Activated T-helper 17 cell treated with anti-CD3 and anti-CD28 coated beads, Interleukin-2, amount 50 U/mL, for 72 hours (primary cell): ENCODE measurements at regions not wholly inside any gene's neighbourhood (a gene's known extent, or its start where the extent isn't known, plus 50 kb on each side); places are given as distances from the start of the nearest gene placed in this dataset.
"Not testable (repeated sequence)": the region's sequence is repeated elsewhere in the genome, so short reads cannot be mapped to it uniquely, and the experiment has no call there.

Experiments used
- ATAC-seq: fragments of 150-1000 bp; cut with Tn5 transposase; replicated peaks from 2 replicates; pipeline ENCODE4 v1.10.0; 2021; ENCODE audit warnings: mild to moderate bottlenecking, moderate library complexity
- H3K27ac Mint-ChIP-seq: one replicate; pipeline ENCODE4 v1.8.0; 2022; ENCODE audit warnings: mixed read lengths
- H3K27me3 Mint-ChIP-seq: one replicate; pipeline ENCODE4 v1.8.0; 2022; ENCODE audit warnings: mixed read lengths
- H3K36me3 Mint-ChIP-seq: one replicate; pipeline ENCODE4 v1.8.0; 2022; ENCODE audit warnings: low read depth, mild to moderate bottlenecking, mixed read lengths
- H3K4me1 Mint-ChIP-seq: one replicate; pipeline ENCODE4 v1.8.0; 2022; ENCODE audit warnings: mixed read lengths
- H3K4me3 Mint-ChIP-seq: one replicate; pipeline ENCODE4 v1.8.0; 2022; ENCODE audit warnings: mild to moderate bottlenecking, mixed read lengths
- H3K9me3 Mint-ChIP-seq: one replicate; pipeline ENCODE4 v1.8.0; 2022; ENCODE audit warnings: mixed read lengths

DNA sequence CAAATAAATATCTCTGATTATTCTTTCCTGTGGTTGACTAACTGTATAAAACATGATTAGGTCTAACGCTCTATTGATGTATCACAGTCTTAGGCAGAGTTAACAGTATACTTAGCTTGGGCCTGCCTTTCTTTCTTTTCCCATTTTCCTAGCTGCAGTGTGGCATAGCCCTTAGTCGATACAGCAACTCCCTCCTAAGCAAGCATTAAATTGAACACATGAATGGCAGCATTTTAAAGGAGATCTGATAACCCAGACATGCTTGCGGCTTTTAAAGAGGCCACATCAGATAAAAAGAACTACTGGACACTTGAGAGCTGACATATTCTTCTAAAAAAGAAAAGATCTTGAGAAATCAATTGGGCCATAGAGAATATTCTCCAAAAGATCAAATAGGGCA is 312.0 kb upstream of the TMPRSS15 start:
- H3K4me1 Mint-ChIP-seq = no peaks in the 10 kb centered on the region

DNA sequence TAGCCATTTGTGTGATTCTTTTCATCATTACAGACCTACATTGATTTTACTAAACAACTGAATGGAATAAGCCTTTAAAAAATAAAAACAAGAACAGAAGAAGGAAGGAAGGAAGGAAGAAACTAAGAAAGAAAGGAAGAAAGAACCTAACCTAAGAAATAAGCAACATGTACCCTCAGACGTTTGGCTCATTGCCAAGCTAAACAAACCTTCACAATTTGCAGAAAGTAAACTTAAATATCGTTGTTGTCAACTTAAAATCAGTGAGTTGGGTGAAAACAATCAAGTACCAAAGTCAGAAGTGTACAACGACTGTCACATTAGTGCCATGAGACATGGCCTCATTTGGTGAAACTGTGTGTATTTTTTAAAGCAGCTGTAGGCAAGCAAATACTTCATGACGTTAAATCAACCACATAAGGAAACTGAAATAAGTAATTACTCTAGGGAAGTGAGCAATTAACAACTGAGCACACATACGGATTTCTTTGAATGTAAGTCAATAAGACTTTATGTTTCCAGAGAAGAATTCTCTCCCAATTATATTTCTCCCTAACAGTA is 313.1 kb upstream of the TMPRSS15 start:
- Mint-ChIP-seq H3K27ac (no peak overlapping the region), H3K27me3 (no peaks in the 10 kb centered on the region), H3K4me3 (no peak overlapping the region), H3K36me3 (no peaks in the 10 kb centered on the region), H3K4me1 (no peaks in the 10 kb centered on the region), H3K9me3 (peaks cover 9% of the 10 kb centered on the region)
- no peak for ATAC-seq

More for the DNA sequence above, 312.0 kb upstream of the TMPRSS15 start:
- ATAC-seq = no peak
- H3K9me3 Mint-ChIP-seq = peaks cover 9% of the 10 kb centered on the region
- H3K27ac Mint-ChIP-seq = no peak overlapping the region
- H3K27me3 Mint-ChIP-seq = no peaks in the 10 kb centered on the region
- H3K4me3 Mint-ChIP-seq = no peak overlapping the region
- no peaks in the 10 kb centered on the region for H3K36me3 Mint-ChIP-seq

DNA sequence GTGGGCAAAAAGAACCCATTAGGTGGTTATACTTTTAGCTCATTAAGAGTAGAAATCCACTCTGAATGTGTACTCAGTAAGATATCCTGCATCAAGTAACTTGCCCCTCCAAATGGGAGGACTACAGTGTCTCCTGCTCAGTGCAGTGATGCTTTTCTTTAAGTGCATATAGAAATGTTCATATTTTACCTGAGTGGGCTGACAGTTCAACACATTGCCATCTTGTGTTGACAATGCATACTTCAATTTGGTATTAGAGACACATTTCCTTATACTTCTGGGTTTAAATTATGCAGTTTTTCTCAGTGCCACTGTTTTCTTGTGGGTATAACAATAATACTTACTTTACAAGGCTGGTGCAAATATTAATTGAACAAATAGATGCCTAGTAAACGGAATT is 318.6 kb upstream of the TMPRSS15 start:
- Mint-ChIP-seq H3K36me3 (no peaks in the 10 kb centered on the region), H3K27me3 (no peaks in the 10 kb centered on the region), H3K9me3 (peaks cover 4% of the 10 kb centered on the region), H3K4me3 (no peak overlapping the region), H3K4me1 (no peaks in the 10 kb centered on the region), H3K27ac (no peak overlapping the region)
- no peak for ATAC-seq

DNA sequence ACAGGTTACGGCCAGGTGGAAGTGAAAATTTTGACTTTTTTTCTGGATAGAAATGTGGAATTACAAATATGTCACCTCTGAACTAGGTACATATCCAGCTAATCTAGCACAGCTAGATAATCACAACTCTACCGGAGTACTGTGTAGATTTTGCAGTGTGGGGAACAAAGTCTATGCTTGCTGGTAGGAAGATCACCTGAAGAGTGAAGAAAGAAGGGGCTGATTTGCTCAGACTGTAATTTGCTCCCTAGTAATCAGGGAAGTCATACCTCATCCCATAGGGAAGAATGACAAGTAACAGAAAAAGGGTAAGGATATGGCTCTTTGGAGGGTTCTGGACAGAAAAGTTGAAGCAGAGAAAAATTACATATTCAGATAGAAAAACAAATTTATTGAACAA is 319.6 kb upstream of the TMPRSS15 start:
- no peak overlapping the region for H3K27ac Mint-ChIP-seq
- H3K36me3 Mint-ChIP-seq = no peaks in the 10 kb centered on the region
- no peak for ATAC-seq

DNA sequence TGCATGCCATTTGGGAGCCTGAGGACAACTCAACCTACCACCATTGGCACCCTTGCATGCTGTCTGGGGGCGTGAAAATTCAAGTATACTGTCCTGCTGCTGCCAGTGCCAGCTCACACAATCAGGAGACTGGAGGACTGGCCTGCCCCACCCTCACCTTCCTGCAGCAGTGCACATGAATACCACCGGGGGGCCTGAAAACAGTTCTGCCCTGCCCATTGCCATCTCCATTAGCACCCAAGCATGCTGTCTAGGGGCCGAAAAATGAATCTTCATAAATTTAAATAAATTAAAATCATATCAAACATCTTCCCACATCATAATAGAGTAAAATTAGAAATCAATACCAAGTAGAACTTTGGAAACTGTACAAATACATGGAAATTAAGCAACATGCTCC is 322.1 kb upstream of the TMPRSS15 start:
- H3K4me1 Mint-ChIP-seq = no peaks in the 10 kb centered on the region

More for the DNA sequence above, 319.6 kb upstream of the TMPRSS15 start:
- H3K9me3 Mint-ChIP-seq = peaks cover 5% of the 10 kb centered on the region
- H3K4me3 Mint-ChIP-seq = no peak overlapping the region
- no peaks in the 10 kb centered on the region for H3K4me1 Mint-ChIP-seq
- no peaks in the 10 kb centered on the region for H3K27me3 Mint-ChIP-seq

DNA sequence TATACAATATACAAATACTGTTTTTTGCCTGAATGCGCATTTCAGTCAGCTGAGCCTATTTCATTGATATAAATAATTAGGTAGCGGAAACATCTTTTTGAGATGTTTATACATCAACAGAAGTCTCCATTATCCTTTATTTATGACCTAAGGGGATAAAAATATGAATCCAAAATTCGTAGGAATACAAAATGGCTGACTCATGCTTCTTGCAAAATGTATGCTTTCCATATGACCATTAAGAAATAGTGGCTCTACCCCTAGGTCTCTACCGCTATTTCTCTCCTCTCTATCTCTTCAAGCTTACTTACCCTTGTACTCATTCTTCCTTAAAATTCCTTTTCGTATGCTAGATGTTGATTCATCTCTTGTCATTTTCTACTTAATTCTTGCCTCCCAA is 338.4 kb upstream of the TMPRSS15 start:
- ATAC-seq = no peak
- H3K9me3 Mint-ChIP-seq = peaks cover 4% of the 10 kb centered on the region
- H3K36me3 Mint-ChIP-seq = no peaks in the 10 kb centered on the region
- H3K4me3 Mint-ChIP-seq = no peak overlapping the region
- no peaks in the 10 kb centered on the region for H3K4me1 Mint-ChIP-seq
- H3K27ac Mint-ChIP-seq = no peak overlapping the region
- H3K27me3 Mint-ChIP-seq = no peaks in the 10 kb centered on the region

More for the DNA sequence above, 322.1 kb upstream of the TMPRSS15 start:
- Mint-ChIP-seq H3K9me3 (peaks cover 5% of the 10 kb centered on the region), H3K36me3 (no peaks in the 10 kb centered on the region), H3K27me3 (no peaks in the 10 kb centered on the region), H3K27ac (no peak overlapping the region), H3K4me3 (no peak overlapping the region)
- no peak for ATAC-seq

DNA sequence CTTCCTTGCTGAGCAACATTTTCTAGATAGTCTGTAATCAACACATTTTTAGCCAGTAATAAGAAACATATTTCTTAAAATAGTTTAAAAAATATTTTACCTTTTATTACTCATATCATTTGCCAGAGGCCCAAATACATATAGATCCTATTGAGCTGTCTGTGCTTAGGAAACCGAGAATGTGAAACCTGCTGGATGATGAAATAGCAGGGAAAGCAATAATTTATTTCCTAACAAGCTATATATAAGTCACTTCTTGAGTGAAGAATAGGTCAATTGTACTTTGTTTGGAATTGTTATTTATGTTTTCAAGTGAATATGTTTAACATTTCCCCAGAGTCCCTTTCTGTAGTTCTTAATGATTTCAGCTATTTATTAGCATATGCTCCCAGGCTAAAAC is 339.9 kb upstream of the TMPRSS15 start:
- no peaks in the 10 kb centered on the region for H3K36me3 Mint-ChIP-seq

DNA sequence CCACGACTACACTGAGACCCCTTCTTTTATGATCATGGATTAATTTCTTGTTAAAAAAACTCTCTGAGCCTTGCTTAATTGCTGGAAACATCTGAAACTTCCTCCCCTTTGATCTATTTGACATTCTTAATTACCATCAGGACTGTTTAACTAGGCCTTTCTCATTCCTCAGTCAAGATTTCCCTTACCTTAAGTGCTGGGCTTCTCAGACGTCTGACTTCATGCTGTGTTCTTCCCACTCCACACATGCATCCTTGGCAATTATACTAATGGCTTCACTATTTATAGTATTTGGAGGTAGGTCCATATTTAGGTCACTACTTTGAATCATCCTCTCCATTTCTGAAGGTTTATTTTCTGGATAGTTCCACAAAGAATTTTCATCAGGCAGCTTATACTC is 341.3 kb upstream of the TMPRSS15 start:
- Mint-ChIP-seq H3K4me1 (no peaks in the 10 kb centered on the region), H3K36me3 (no peaks in the 10 kb centered on the region), H3K27me3 (no peaks in the 10 kb centered on the region), H3K27ac (no peak overlapping the region), H3K4me3 (no peak overlapping the region), H3K9me3 (peaks cover 4% of the 10 kb centered on the region)
- ATAC-seq = no peak

More for the DNA sequence above, 339.9 kb upstream of the TMPRSS15 start:
- Mint-ChIP-seq H3K27ac (no peak overlapping the region), H3K4me1 (no peaks in the 10 kb centered on the region), H3K4me3 (no peak overlapping the region), H3K9me3 (peaks cover 4% of the 10 kb centered on the region), H3K27me3 (no peaks in the 10 kb centered on the region)
- no peak for ATAC-seq

DNA sequence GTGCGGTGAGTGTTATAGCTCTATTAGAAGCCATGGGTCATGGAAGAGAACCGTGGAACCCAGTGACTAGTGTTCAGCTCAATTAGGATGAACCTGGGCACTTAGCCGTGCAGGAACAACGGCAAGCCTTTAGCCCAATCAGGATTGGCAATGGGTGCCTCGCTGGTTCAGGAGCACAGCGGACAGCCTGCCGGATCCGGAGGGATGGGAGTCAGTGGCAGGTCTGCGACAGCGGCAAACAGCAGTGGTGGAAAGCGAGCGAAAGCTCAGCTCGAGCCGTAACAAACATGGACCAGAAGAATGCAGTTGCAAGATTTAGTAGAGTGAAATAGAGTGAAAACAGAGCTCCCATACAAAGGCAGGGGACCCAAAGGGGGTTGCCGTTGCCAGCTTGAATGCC is 349.3 kb upstream of the TMPRSS15 start:
- H3K9me3 Mint-ChIP-seq, ATAC-seq, H3K4me3 Mint-ChIP-seq, H3K27me3 Mint-ChIP-seq, H3K36me3 Mint-ChIP-seq, H3K4me1 Mint-ChIP-seq, H3K27ac Mint-ChIP-seq: not testable (repeated sequence)

DNA sequence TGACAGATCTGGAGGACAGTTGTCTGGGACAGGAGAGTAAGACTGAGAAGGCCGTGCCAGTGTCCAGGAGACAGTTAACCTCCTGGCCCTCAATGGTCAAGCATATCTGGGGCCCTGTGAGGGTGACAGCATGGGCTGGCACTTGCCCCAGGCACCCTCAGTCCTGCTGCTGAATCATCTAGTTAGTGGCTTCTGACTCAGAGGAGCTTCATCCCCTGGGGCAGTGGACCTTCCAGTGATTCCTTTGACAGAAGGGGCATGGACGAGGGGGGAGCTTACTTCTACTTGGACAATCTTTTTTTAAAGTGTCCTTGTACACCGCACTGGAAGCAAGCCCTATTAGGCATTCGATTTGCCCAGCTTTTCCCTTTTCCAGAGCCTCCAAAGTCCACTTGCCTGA is 352.7 kb upstream of the TMPRSS15 start:
- not testable (repeated sequence) for H3K27me3 Mint-ChIP-seq, H3K4me3 Mint-ChIP-seq, H3K27ac Mint-ChIP-seq, H3K36me3 Mint-ChIP-seq, H3K9me3 Mint-ChIP-seq, H3K4me1 Mint-ChIP-seq, ATAC-seq

DNA sequence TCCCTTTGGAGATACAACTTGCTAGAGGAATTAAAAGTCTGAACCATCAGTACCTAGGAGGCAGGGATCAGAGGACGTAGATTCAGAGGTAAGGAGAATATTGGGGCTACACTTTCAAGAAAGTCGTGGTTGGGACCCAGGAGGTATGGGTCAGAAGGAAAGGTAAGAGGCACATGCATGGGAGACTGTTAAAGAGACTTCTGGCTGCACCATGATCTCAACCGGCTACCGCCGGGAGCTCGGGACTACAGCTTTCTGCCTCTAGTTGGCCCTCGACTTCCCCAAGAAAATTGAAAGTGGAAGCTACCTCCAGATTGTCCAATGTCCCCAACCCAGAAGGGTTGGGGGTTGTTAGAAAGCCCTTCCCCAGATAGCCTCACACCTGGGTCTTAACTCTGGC is 355.7 kb upstream of the TMPRSS15 start:
- no peaks in the 10 kb centered on the region for H3K4me1 Mint-ChIP-seq
- H3K36me3 Mint-ChIP-seq = no peaks in the 10 kb centered on the region
- H3K9me3 Mint-ChIP-seq = no peaks in the 10 kb centered on the region
- no peak overlapping the region for H3K27ac Mint-ChIP-seq
- no peak overlapping the region for H3K4me3 Mint-ChIP-seq
- no peaks in the 10 kb centered on the region for H3K27me3 Mint-ChIP-seq
- no peak for ATAC-seq

DNA sequence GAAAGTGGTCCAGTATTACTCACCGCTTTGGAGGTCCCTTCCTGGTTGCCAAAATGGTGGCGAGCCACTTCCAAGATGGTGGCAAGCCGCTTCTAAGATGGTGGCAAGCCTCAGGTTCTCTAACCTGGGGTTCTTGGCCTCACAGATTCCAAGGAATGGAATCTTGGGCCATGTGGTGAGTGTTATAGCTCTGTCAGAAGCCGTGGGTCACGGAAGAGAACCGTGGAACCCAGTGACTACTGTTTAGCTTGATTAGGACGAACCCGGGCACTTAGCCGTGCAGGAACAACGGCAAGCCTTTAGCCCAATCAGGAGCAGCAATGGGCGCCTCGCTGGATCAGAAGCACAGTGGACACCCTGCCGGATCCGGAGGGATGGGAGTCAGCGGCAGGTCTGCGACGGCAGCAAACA is 356.2 kb upstream of the TMPRSS15 start:
- no peaks in the 10 kb centered on the region for H3K36me3 Mint-ChIP-seq
- no peaks in the 10 kb centered on the region for H3K27me3 Mint-ChIP-seq
- H3K4me3 Mint-ChIP-seq = no peak overlapping the region
- no peaks in the 10 kb centered on the region for H3K9me3 Mint-ChIP-seq
- no peak for ATAC-seq
- no peaks in the 10 kb centered on the region for H3K4me1 Mint-ChIP-seq
- H3K27ac Mint-ChIP-seq = no peak overlapping the region

DNA sequence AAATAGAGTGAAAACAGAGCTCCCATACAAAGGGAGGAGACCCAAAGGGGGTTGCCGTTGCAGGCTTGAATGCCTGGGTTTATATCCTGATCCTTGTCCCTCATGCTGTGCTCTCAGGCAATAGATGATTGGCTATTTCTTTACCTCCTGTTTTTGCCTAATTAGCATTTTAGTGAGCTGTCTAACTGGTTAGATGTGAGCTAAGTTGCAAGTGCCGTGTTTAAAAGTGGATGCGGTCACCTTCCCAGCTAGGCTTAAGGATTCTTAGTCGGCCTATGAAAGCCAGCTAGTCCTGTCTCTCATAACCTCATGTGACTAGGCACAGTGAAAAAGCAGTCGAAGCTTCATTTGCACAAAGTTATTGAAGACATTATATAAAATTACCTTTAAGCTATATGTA is 356.7 kb upstream of the TMPRSS15 start:
- ATAC-seq = no peak
- H3K27ac Mint-ChIP-seq = no peak overlapping the region
- H3K36me3 Mint-ChIP-seq = no peaks in the 10 kb centered on the region
- no peaks in the 10 kb centered on the region for H3K4me1 Mint-ChIP-seq
- H3K27me3 Mint-ChIP-seq = no peaks in the 10 kb centered on the region
- no peak overlapping the region for H3K4me3 Mint-ChIP-seq
- H3K9me3 Mint-ChIP-seq = no peaks in the 10 kb centered on the region

DNA sequence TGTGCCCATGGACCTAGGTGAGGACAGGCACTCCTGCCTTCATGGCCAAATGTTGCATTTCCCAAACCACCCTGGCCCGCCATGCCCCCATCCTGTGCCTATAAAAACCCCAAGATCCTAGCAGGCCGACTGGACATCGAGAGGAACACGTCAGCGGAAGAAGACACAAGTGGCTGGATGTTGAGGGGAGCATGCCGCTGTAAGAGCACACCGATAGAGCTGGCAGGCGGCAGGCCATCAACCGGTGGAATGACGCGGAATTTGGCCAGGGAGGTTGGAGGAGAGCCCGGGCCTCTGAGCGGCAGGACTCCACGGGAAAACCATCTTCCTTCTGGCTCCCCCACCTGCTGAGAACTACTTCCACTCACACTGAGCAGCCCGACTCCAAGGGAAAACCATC is 361.1 kb upstream of the TMPRSS15 start:
- no peaks in the 10 kb centered on the region for H3K27me3 Mint-ChIP-seq
- ATAC-seq = no peak

DNA sequence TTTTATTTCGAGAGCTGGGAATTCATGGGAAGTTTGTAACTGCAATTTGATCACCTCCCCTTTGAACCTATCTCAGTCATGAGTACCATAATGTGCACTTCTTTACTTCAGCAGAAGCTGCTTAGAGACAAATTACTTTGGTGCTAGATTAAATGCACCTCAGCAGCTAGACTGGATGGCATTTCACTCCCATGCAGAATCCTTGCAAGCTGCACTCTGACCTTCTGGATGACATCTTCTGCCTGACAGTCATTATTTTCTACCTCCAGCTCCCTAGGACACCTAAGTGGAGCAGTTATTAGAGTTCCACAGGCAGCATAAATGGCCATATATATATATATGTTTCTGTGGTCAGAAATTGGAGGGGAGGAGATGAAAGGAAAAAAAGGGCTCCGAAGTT is 366.0 kb upstream of the TMPRSS15 start:
- ATAC-seq = no peak
- H3K27ac Mint-ChIP-seq = no peak overlapping the region
- H3K9me3 Mint-ChIP-seq = no peaks in the 10 kb centered on the region
- no peaks in the 10 kb centered on the region for H3K27me3 Mint-ChIP-seq
- H3K4me3 Mint-ChIP-seq = no peak overlapping the region
- H3K36me3 Mint-ChIP-seq = no peaks in the 10 kb centered on the region
- no peaks in the 10 kb centered on the region for H3K4me1 Mint-ChIP-seq

More for the DNA sequence above, 361.1 kb upstream of the TMPRSS15 start:
- H3K36me3 Mint-ChIP-seq = no peaks in the 10 kb centered on the region
- no peaks in the 10 kb centered on the region for H3K9me3 Mint-ChIP-seq
- H3K4me3 Mint-ChIP-seq = no peak overlapping the region
- no peaks in the 10 kb centered on the region for H3K4me1 Mint-ChIP-seq
- no peak overlapping the region for H3K27ac Mint-ChIP-seq

DNA sequence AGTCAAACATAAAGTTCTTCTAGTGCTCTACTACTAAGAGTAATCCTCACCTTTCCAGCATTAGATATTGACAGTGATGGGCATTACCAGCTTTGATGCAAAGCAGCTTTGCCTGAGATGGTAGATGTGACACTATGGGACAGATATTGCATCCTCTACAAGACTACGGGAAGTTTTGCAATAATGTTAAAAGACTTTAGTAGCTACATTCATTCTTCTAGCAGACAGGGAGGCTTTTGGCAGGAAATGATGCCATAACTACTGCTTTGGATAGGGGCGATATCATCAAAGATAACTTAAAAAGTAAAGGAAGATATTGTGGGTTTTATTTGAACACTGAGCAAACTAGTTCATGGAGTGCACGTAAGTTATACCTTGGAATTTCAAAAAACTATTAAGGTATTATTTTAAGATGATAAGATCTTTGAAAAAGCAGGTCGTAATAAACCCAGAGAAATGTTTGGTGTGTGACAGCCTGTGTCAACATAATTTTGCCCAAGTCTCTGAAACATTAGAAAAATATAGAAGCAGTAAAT is 368.3 kb upstream of the TMPRSS15 start:
- Mint-ChIP-seq H3K27ac (no peak overlapping the region), H3K27me3 (no peaks in the 10 kb centered on the region), H3K4me3 (no peak overlapping the region), H3K36me3 (no peaks in the 10 kb centered on the region), H3K9me3 (no peaks in the 10 kb centered on the region), H3K4me1 (no peaks in the 10 kb centered on the region)
- ATAC-seq = no peak
